A673 (cell line): ENCODE measurements at regions not wholly inside any gene's neighbourhood (a gene's known extent, or its start where the extent isn't known, plus 50 kb on each side); places are given as distances from the start of the nearest gene placed in this dataset.

ENCODE experiments used
- BruUV-seq: library from RNA; stranded (reverse); fragments of 400-500 nt; replicated peaks from 2 replicates; lab custom pipeline; 2021; lab: Mats Ljungman, UMichigan
- CTCF ChIA-PET: fragments of 300-600 bp; sonication (Branson Sonifier 250); formaldehyde crosslinking; loops from one replicate; lab custom pipeline; 2022; ENCODE audit warnings: antibody characterized with exemption; lab: Charles Lee
- POLR2A ChIA-PET: fragments of 300-600 bp; sonication (Branson Sonifier 250); formaldehyde crosslinking; loops from one replicate; lab custom pipeline; 2022; ENCODE audit warnings: antibody characterized with exemption; ENCODE audit not compliant: low non-redundant PET; lab: Charles Lee
- DNase-seq: peaks from one replicate; pipeline ENCODE4 v3.0.0-alpha.2; 2015; ENCODE audit warnings: low spot score
- H3K27ac ChIP-seq: fragments of 200-600 bp; sonication (generic); 2 replicates; pipeline ENCODE4 v1.5.1; 2016; ENCODE audit warnings: mixed run types, low read depth, mild to moderate bottlenecking, mixed read lengths, antibody characterized with exemption, low read length; ENCODE audit not compliant: poor library complexity, severe bottlenecking
- H3K27me3 ChIP-seq: fragments of 200-600 bp; sonication (generic); replicated peaks from 2 replicates; pipeline ENCODE4 v1.6.1; 2017; ENCODE audit warnings: mixed run types, low read depth, mild to moderate bottlenecking, mixed read lengths, antibody characterized with exemption, low read length; ENCODE audit not compliant: insufficient read depth, poor library complexity
- H3K36me3 ChIP-seq: fragments of 200-600 bp; sonication (generic); 2 replicates; pipeline ENCODE4 v1.6.1; 2016; ENCODE audit warnings: mixed run types, mild to moderate bottlenecking, mixed read lengths, antibody characterized with exemption, low read length; ENCODE audit not compliant: insufficient read depth, poor library complexity, severe bottlenecking
- H3K4me1 ChIP-seq: fragments of 200-600 bp; sonication (generic); 2 replicates; pipeline ENCODE4 v1.6.1; 2017; ENCODE audit warnings: mixed run types, mild to moderate bottlenecking, mixed read lengths, antibody characterized with exemption, low read length; ENCODE audit not compliant: insufficient read depth, poor library complexity, severe bottlenecking
- H3K4me3 ChIP-seq: fragments of 200-600 bp; sonication (generic); 2 replicates; pipeline ENCODE4 v1.5.1; 2016; ENCODE audit warnings: low read depth, mixed run types, mild to moderate bottlenecking, mixed read lengths, low read length; ENCODE audit not compliant: poor library complexity, severe bottlenecking
- H3K9me3 ChIP-seq: fragments of 200-600 bp; sonication (generic); 2 replicates; pipeline ENCODE4 v1.6.1; 2016; ENCODE audit warnings: mixed run types, low read depth, mild to moderate bottlenecking, mixed read lengths, antibody characterized with exemption, low read length; ENCODE audit not compliant: poor library complexity, severe bottlenecking
- CTCF ChIP-seq: fragments of 300-800, 200-600 bp; sonication (generic); conservative IDR thresholded peaks from 2 replicates; pipeline ENCODE4 v1.5.1; 2017; ENCODE audit warnings: low read depth, mild to moderate bottlenecking, antibody characterized with exemption, low read length, moderate library complexity, mixed read lengths
- EZH2 ChIP-seq: fragments of 200-600 bp; sonication (generic); IDR thresholded peaks from 2 replicates; pipeline ENCODE4 v1.6.1; 2017; ENCODE audit warnings: borderline replicate concordance, low read depth, mild to moderate bottlenecking, mixed read lengths, antibody characterized with exemption, low read length; ENCODE audit not compliant: poor library complexity, severe bottlenecking
- intact Hi-C: fragments of 100-400 bp; cut with micrococcal nuclease; formaldehyde crosslinking; loops from one replicate; pipeline ENCODE4 v1.10.0; 2022; ENCODE audit not compliant: unreplicated experiment

- Histone ChIP-seq H3K27ac (no peak overlapping the region), H3K4me1 (no peaks in the 10 kb centered on the region), H3K36me3 (no peaks in the 10 kb centered on the region), H3K27me3 (no peaks in the 10 kb centered on the region), H3K4me3 (no peak overlapping the region), H3K9me3 (peaks cover 15% of the 10 kb centered on the region)
- intact Hi-C loops, result no loop called here
- no peak for DNase-seq
- no TSS peak for BruUV-seq
- ChIA-PET CTCF (no interaction called here), POLR2A (no interaction called here)
- no peak for TF ChIP-seq EZH2
- TF ChIP-seq CTCF, result no peak
Measured at GRCh38 chr12:58678753-58679152, 241.6 kb downstream of the LRIG3 start.

GRCh38 chr12:58681730-58682129, 238.6 kb downstream of the LRIG3 start:
- DNase-seq, result no peak
- intact Hi-C loops, result no loop called here
- H3K4me1 ChIP-seq, result no peaks in the 10 kb centered on the region
- no TSS peak for BruUV-seq
- H3K36me3 ChIP-seq, result no peaks in the 10 kb centered on the region
- H3K4me3 ChIP-seq, result no peak overlapping the region
- H3K9me3 ChIP-seq, result peaks cover 15% of the 10 kb centered on the region
- no peak overlapping the region for H3K27ac ChIP-seq
- ChIA-PET CTCF (no interaction called here), POLR2A (no interaction called here)
- TF ChIP-seq EZH2 (no peak), CTCF (no peak)
- H3K27me3 ChIP-seq, result no peaks in the 10 kb centered on the region

- Histone ChIP-seq H3K36me3 (no peaks in the 10 kb centered on the region), H3K4me3 (no peak overlapping the region), H3K9me3 (no peaks in the 10 kb centered on the region), H3K27ac (no peak overlapping the region), H3K27me3 (no peaks in the 10 kb centered on the region), H3K4me1 (no peaks in the 10 kb centered on the region)
- DNase-seq, result no peak
- BruUV-seq, result no TSS peak
- TF ChIP-seq EZH2, result no peak
- TF ChIP-seq CTCF, result no peak
- ChIA-PET POLR2A (no interaction called here), CTCF (no interaction called here)
- intact Hi-C loops, result no loop called here
Measured at GRCh38 chr12:58695263-58695662, 225.0 kb downstream of the LRIG3 start.
